GM19452 (cell line): ENCODE measurements at regions not wholly inside any gene's neighbourhood (a gene's known extent, or its start where the extent isn't known, plus 50 kb on each side); places are given as distances from the start of the nearest gene placed in this dataset.

Experiments used
- ATAC-seq: cut with Tn5 transposase; IDR thresholded peaks from one replicate; pipeline ENCODE4 v1.9.1; 2021; ENCODE audit not compliant: unreplicated experiment

DNA sequence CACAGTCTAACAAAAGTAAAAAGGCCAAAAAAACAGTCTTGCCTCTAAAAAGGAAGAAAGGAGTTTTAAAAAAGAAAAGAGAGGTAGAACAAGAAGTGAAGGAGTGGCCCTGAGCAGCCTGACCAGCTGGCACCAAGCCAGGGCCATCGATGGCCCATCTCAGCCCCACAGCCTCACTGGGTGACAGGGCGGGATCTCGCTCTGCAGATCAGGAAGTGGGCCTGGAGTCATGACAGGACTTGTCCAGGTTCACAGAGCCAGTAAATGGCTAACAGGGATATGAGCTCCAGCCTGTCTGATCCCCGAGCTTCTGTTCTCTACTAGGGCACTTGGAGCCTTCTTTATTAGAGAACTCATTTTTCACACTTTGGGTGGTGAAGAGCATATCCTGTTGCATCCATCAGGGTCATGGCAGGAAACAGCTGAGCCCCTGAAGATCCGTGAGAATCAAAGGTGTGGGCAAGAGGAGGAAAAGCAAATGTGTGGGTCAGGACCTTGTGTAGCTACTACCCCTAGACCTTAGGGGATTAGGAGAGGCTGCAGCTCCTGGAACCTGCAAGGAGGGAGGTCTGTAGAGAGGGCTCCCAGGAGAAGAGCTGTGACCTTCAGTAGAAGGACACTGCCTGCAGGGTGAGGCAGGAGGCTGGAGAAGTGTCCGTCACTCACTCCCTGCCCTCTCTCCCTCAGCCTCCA lies 299.0 kb upstream of the MSX2 start:
- ATAC-seq = no peak

DNA sequence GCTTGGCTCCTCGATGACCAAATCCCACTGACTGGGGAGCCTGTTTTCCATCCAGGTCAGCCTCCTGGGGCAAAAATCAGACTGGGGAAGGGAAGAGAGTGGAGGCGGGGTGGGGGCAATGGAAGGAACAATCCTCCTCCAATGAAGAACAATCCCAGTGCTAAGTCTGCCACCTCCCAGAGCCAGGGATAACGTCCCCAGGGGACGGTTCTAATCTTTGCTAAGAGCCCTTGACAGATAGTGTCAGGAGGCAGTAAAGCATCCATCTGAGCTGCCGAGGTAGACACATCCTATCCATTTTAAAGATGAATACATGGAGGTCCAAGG lies 298.5 kb upstream of the MSX2 start:
- no peak for ATAC-seq

DNA sequence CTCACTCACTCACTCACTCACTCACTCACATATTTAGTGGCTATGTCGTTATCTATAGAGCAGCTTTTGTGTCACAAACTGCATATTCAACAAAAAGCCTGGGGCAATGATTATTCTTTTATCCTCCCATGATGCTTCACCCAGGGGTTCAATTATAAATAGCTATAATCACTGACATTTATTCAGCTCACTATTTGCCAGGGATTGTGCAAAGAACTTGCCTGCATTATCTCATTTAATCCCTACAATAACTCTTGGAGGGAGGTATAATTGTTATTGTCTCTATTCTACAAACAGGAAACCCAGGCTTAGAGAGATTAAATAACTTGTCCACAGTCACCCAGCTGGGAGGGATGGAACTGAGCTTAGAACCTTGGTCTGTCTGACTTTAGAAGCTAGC lies 298.0 kb upstream of the MSX2 start:
- no peak for ATAC-seq

DNA sequence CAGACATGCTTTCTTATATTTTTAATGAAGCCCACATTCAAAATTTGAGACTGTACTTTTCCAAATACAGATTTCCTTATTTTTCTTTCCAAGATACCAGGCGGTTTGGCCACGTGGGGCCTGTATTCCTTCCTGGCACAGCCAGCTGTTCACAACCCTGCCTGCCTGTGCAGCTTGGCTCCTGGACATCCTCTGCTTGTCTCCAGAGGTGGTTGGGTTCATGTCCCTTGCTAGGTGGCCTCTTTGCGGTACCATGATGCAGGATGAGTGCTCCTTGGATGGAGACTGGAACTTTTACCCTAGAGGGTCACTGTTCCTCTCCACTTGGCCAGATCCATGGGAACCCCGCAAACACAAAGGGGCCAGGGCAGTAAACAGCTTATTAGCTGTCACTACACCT lies 297.5 kb upstream of the MSX2 start:
- ATAC-seq = no peak

DNA sequence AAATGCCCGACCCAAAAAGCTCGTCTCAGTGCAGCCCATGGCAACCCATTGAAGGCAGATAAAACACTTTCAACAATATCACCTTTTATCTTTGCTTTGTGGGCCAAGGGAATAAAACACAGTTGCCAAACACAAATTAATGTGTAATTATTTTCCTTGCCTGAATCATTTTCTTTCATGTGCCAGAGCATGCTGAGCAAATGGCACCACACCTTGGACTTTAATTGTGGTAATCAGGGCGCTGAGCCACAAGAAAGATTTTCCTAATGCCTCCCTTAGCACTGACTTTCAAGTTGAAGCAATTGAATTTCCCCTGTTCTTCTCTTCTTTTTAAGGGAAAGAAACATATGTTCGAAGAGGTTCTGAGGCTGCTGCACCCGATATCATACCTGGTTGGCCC lies 297.1 kb upstream of the MSX2 start:
- no peak for ATAC-seq

DNA sequence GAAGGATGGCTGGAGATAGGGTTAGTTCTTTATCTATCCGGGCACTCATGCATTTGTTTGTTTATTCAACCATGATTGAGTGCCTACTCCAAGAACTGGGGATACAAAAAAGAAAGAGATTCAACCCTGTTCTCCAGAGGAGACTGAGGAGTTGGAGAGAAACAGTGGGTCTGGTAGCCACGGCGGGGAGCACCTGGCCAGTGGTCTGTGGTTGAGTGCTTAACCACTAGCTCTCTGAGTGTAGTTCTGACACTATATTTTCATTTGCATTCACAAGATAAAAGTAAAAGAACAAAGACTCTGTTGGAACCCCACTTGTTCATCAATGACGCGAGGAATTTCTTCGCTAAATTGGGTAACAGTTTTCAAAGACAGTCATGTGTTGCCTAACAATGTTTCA lies 295.5 kb upstream of the MSX2 start:
- no peak for ATAC-seq

DNA sequence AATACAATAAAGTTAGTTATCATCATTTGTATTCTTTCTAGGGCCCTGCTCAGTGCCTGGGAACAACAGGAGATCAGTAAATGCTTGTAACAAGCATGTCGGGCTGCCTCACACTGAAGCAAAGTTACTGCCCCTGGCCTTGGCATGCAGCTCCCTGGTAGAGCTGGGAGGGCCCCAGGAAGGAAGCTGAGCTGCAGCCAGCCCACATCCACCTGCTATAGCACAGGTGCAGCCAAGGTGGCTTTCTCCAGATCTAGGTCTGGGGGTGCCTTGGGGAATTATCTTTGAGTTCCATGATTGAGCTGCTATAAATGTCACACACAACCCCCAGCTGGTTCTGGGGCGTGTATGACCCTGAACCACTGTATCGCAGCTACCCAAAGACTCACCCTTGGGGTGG lies 293.4 kb upstream of the MSX2 start:
- no peak for ATAC-seq

DNA sequence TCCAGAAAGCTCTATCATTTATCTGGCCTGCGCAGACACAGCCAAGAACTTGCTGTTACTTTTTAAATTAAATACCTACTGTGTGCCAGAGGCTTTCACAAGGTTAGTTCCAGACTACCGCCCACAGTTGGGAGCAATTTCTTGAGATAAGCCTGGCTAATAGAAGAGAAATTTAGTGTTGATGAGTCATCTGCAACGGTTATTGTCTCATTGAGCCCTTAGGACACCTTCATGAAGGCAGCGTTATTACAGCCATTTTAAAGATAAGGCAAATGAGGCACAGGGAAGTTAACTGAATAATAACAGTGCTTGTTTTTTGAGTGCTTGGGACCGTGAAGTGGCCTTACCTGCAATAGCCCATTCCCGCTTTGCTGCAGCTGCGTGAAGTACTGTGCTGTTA lies 292.9 kb upstream of the MSX2 start:
- ATAC-seq = no peak

DNA sequence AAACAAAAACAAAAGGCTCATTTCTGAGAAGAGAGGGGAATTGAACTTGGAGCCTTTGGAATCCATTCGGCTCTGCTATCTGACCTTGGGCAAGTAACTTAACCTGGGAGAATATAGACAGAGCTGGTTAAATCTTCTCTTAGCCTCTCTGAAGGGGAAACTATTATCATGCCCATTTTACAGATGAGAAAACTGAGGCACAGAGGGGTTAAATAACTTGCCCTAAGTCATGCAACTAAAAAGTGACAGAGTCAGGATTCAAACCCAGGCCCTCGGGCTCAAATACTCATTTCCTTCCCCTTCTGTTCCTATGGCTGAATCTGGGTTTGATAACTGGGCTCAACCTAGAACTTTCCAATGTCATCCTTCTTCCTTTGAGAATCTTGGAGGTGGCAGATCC lies 291.3 kb upstream of the MSX2 start:
- ATAC-seq = no peak

DNA sequence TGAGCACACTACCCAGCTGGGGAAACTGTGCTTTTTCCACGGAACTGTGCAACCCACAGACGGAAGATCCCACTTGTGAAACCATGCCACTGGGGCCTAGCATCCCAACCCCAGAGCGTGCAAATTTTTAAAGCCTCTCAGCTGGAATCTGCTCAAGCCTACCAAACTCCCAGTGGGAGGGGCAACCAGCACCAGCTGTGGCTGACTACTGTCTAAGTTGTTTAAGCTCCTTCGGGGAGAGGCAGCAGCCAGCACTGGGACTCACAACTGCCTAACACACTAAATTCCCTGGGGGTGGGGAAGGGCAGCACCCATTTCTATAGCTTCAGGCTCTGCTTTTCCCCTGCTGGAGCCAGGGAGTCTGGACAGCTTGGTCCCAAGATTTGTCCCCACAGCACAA lies 287.6 kb upstream of the MSX2 start:
- no peak for ATAC-seq

DNA sequence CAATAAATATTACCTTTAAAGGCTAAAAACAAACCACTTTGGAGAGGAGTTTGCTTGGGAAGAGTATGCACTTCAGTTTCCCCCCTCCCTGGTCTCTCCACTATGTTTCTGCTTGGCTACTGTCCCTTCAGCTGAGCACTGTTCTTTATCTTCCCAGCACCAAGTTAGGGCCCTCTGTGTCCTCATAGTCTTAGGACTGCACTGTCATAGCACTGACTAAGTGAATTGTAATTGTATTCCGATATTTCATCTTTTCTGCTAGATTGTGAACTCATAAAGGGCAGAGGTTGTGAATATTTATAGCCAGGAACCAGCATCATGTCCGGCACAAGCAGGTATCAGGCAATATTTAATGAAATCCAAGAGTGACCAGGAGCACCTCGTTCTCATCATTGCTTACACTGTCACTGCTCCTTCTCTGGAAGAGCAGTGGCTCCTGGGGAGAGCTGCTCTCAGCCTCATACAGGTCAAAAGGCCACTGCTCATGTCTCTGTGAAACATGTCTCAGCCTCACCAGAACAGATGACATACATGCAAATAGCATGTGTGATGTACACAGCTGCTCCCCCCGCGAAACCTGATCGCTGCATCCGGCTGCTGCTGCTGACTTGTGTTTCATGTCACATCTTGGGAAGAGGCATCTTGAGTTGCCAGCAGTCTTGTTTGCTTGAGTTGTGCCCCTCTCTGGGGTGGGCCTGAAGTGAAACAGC lies 279.7 kb upstream of the MSX2 start:
- ATAC-seq = no peak

DNA sequence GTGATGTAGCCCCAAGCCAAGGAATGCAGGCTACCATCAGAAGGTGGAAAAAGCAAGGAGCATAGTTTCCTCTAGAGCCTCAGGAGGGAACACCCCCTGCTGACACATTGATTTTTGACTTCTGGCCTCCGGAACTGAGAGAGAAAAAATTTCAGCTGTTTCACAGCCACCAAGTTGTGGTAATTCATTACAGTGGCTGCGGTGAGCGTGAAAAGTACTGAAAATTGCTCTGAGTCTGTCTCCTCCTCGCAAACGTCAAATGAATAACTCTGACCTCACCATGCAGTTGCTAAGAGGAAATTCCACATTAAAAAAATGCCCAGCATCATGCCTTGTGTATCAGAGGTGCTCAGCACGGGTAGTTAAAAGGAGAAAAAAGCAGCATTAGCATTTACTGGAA lies 277.9 kb upstream of the MSX2 start:
- no peak for ATAC-seq

DNA sequence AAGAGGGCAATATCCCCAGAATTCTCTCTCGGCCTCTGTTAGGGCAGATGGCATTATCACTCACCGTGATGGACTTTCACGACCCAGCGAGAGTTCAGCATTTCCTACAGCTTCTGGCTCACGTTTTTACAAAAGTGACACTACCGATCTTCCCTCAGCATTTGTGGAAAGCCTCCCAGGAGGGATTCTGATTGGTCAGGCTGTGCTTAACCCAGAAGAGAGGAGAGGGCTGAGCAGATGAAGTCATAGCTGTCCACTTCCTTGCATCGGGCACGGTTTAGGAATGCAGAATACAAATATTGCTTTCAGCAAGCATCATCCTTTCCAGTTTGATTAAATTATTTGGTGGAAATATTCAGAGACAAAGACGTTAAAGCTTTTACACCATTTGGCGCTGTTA lies 277.4 kb upstream of the MSX2 start:
- no peak for ATAC-seq

DNA sequence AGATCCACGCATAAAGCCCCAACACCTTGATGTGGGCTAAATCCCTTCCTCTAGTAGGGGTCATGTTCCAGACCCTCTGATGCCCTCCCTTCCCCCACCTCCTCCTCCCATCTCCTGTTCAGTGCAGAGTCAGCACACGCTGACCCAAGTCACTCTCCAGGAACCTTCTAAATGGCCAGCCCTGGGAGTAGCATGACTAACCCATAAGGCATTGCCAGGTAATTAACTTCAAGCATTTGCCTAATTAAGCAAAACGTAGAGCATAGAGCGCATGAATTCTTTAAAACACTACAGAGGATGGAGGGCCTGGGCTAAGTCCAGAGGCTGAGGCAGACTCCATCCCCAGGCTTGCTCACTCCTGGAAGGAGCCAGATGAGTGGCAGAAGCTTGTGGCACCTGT lies 276.3 kb upstream of the MSX2 start:
- no peak for ATAC-seq

DNA sequence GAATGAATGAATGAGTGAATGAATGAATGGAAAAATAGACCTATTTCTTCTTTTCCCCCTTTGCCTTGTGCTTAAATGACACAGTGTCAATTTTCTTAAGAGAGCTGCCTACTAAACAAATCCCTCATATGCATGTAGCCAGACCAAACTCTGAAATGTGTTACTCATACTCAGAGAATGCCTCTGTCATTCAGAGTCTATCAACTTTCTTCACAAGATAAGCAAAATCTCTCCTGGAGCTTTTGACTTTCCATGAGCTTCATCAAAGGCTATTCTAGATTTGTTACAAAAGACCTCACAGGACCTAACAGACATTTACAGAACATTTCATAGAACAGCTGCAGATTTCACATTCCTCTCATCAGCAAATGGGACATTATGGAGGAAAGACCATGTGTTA lies 275.7 kb upstream of the MSX2 start:
- ATAC-seq = no peak

DNA sequence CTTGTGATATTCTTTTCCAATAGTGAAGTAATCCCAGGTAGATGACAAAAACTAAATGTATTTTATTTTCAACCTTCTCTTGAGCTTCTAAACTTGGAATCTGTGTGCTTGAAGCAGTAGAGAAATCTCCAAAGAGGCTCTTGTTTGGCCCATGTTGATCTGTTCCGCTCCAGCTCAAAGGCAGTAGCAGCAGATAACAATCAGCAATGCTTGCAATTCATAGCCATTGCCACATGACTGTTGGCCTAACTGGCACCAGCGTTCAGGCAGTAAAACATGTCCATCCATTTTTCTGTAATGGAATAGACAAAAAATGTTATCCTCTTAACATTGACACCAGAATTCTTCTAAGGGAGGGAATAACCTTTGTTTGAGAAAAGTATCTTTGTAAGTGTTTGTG lies 270.7 kb upstream of the MSX2 start:
- ATAC-seq = no peak

DNA sequence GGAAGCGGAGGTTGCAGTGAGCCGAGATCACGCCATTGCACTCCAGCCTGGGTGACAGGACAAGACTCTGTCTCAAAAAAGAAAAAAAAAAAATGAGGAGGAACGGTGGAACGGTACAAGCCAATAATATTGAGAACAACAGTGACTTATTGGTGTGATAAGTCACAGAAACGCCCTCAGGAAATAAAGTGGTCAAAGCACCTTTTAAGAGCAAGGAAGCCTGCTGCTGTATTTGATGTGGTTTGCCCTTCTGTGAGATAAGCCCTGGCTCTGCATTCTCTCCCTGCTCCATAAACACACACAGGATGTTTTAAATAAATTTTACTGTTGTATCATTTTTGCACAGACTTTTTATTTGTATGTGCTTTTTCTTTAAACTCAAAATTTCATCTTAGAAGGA lies 269.9 kb upstream of the MSX2 start:
- ATAC-seq = no peak

DNA sequence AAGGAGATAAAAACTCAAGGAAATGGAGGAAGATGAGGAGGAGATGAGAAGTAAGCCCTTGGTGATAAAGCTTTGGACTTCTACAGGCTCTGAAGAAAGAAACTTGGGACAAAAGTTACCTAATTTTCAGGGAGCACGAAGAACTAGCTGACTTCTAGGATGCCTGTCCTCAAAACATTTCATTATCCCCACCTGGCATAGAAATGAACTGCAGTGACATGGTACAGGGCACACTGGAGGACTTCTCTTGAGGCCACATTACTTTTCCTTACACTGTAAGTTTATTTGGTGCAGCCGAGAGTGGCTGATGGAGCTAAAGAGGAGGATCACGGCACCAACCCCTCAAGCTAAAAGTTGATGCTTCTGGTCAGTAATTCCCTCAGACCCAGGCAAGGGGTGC lies 269.5 kb upstream of the MSX2 start:
- no peak for ATAC-seq

DNA sequence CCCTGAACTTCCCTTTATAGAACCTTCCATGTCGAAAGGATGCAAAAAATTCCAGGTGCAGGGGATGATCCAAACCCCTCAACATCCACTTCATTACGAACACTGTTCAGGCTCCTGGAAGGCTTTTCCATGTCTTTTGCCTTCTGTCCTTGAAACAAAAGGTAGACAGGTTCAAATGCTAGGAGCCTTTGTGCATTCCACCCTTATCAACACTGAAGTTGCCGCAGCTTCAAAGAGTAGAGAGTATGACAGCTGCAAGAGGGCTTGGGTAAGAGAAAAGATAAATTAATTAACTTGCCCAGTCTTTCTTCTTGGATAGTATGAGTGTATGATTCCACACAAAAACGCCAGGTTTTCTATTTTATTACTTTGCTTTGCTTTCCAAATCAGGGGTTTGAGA lies 269.1 kb upstream of the MSX2 start:
- no peak for ATAC-seq

DNA sequence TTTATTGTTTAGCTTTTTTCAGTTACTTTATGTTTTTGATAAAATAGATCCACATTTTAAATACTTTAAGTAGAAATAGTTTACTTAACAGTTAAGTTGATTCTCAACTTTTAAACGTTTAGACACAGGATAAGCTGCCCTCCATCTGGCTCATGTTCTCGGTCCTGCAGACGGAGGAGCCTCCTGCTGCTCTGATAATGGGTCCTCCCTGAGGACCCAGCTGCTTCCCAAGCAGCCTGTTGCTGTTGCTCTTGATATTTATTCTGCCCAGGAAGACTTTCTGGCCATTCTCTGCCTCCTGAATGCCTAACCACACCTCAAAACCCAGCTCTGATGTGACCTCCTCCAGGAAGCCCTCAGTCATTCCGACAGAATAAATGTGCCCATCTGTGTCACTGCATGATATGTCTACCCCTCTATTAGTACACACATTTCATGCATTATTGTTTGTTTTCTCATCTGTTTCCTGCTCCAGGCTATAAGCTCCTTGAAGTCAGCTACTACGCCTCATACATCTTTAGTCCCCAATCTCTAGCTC lies 267.2 kb upstream of the MSX2 start:
- ATAC-seq = no peak

DNA sequence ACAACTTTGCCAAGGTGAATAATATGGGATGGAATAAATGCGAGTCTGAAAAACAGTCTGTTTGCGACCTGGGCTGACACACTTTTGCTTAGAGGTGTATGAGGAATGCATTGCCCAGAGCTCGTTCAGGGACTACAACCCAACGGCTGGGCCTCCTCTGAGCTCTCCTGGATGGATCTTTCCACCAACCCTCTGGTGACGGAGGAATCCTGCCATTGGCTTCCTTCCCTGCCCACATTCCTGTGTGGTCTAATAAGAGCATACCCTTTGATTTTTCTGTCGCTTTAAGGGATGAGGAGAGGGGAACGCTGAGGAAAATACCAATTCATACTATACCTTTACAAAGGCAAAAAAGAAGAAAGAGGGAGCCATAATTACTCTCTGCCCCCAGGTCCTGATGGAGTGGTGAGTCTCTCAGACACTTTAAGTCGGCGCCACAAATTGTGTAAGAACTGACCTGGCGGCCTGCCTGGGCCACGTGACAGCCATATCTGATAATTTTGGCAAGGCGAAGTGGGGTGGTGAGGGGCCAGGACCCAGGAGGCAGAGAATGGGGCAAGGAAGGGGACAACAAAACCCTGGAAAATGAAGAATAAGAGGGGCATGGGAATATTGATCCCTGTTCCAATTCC lies 265.2 kb upstream of the MSX2 start:
- ATAC-seq = no peak

DNA sequence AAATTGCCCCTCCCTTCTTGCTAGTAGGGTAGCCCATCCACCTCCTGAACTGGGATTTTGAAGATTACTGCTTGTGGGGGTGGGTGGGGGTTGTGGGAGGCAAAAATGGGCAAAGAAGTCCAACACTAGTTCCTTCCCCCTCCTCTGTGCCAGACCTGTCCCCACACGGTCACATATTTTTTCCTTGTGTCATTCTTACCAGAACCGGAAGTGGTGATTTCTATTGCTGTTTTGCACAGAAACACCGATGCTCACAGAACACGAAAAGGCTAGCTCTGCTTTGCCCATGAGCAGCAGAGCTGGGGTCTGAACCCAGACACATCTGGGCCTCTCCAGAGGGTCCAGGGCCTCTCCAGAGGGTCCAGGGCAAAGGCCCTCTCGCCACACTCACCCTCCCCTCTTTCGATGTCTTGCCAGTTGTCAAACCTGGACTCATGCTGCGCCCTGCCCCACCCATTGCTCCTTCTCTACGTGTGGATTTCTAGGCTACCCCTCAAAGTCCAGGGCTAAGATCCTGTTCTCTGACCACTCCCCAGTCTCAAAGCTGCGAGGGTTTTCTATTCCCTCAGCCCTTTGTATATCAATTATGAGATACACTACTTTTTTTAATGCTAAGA lies 264.4 kb upstream of the MSX2 start:
- ATAC-seq = no peak
